VCaP (cell line): ENCODE measurements at regions not wholly inside any gene's neighbourhood (a gene's known extent, or its start where the extent isn't known, plus 50 kb on each side); places are given as distances from the start of the nearest gene placed in this dataset.

Experiments
- H3K27ac ChIP-seq: fragments of 450-650 bp; 2 replicates; pipeline ENCODE4 v1.5.1; 2017
- TF ChIP-seq, protein P1 (sequence below): fragments of 450-650 bp; conservative IDR thresholded peaks from 2 replicates; pipeline ENCODE4 v1.5.1; 2017; ENCODE audit warnings: mild to moderate bottlenecking, moderate library complexity

DNA sequence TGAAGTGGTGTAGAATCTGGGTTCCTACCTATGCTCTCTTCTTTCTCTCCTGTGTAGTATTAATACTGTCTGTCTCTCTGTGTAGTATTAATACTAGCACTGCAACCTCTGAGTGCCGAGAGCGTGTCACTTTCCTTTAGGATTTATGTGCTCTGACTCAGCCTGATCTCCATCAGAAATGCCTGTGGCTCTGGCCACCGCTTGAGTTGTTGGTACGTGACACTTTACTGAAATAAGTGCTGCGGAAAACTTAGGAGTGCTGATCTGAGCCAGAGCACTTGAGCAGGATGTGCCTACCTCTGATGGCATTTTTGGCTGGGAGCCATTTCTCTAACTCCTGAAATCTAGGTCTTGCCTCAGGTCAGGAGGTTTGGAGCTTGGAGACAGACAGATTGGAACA is 807.4 kb downstream of the SQOR start:
- H3K27ac ChIP-seq = no peak overlapping the region

DNA sequence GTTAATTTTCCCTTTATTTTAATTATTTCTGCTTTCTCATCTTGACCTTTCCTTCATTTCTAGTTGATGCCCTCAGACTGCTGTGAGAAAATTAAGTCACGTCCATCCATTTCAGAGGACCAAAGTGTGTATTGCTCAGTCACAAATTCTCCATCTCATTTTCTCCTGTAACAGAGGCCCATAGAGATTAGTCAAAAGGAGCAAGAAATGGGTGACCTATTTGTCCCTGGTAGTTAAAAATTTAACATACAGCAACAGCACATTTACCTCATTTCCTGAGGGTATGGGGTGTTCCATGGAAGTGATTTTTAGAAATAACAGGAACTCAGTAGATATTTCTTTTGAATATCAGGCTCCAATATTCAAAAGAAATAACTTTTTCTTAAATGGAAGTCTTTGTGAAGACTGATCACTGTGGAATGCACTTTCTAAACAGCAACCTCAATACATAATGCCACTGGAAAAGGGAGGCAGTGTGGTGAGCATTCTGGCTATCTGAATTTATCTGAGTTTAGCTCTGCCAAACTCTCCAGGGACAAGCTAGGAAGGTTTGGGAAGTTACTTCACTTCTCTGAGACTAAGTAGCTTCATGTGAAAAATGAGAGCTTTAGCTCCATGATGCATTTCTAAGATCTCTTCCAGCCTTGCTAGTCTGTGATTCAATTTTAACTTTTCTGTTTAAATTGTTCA is 808.2 kb downstream of the SQOR start:
- H3K27ac ChIP-seq = no peak overlapping the region
- TF ChIP-seq, protein P1, sequence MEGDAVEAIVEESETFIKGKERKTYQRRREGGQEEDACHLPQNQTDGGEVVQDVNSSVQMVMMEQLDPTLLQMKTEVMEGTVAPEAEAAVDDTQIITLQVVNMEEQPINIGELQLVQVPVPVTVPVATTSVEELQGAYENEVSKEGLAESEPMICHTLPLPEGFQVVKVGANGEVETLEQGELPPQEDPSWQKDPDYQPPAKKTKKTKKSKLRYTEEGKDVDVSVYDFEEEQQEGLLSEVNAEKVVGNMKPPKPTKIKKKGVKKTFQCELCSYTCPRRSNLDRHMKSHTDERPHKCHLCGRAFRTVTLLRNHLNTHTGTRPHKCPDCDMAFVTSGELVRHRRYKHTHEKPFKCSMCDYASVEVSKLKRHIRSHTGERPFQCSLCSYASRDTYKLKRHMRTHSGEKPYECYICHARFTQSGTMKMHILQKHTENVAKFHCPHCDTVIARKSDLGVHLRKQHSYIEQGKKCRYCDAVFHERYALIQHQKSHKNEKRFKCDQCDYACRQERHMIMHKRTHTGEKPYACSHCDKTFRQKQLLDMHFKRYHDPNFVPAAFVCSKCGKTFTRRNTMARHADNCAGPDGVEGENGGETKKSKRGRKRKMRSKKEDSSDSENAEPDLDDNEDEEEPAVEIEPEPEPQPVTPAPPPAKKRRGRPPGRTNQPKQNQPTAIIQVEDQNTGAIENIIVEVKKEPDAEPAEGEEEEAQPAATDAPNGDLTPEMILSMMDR = no peak

More for the DNA sequence above, 807.4 kb downstream of the SQOR start:
- TF ChIP-seq, protein P1 = no peak

- no peak overlapping the region for H3K27ac ChIP-seq
- TF ChIP-seq, protein P1 = no peak
Observed at GRCh38 chr15:46450112-46450809, 815.4 kb downstream of the SQOR start.

- TF ChIP-seq, protein P1 = no peak
Observed at GRCh38 chr15:46450810-46451182, 816.0 kb downstream of the SQOR start.

DNA sequence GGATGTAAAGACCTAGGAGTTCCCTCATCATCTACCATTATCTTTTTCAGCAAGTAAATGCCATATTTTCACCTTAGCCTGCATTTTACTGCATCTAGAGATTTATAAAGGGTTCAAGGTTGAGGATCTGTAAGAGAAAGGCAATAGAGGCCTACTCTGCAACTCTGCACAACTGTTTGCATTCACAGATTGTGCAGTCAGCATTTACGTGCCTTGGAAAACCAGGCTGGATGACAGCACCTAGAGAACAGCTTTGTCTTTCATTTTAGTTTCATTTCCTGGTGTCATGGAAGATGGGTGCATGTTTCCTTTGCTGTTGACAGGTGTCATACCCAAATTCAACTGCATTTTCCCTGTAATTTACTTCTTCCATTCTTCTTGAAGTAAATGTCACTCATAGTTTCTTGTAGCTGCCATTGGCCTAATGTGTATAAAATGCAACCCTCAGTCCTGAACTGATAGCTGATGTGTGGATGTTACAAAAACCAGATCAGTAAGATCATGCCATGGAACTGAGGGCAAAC is 817.5 kb downstream of the SQOR start:
- TF ChIP-seq, protein P1 = no peak
- no peak overlapping the region for H3K27ac ChIP-seq

More at GRCh38 chr15:46450810-46451182, 816.0 kb downstream of the SQOR start:
- H3K27ac ChIP-seq = no peak overlapping the region

- no peak overlapping the region for H3K27ac ChIP-seq
- TF ChIP-seq, protein P1 = no peak
Observed at GRCh38 chr15:46456456-46456855, 821.6 kb downstream of the SQOR start.

- TF ChIP-seq, protein P1 = no peak
- H3K27ac ChIP-seq = no peak overlapping the region
Observed at GRCh38 chr15:46460431-46461094, 825.7 kb downstream of the SQOR start.
